HCT116 (cell line): ENCODE measurements at regions not wholly inside any gene's neighbourhood (a gene's known extent, or its start where the extent isn't known, plus 50 kb on each side); places are given as distances from the start of the nearest gene placed in this dataset.

Source experiments
- ATAC-seq: fragments of 200-7000 bp; cut with Tn5 transposase; 2 replicates; pipeline ENCODE4 v1.9.1; 2020; ENCODE audit warnings: mild to moderate bottlenecking, moderate library complexity
- BruUV-seq: library from RNA; stranded (reverse); fragments of 400-500 nt; replicated peaks from 2 replicates; lab custom pipeline; 2021; lab: Mats Ljungman, UMichigan
- CTCF ChIA-PET: fragments of 300-600 bp; sonication (Branson Sonifier 250); formaldehyde crosslinking; loops from one replicate; lab custom pipeline; 2021; ENCODE audit warnings: antibody characterized with exemption; lab: Charles Lee
- POLR2A ChIA-PET: fragments of 300-600, 350-600 bp; sonication (Branson Sonifier 250); formaldehyde crosslinking; loops from one replicate; lab custom pipeline; 2021; ENCODE audit warnings: antibody characterized with exemption; lab: Charles Lee
- RAD21 ChIA-PET, 2 experiments: fragments of 300-600 bp; sonication (Branson Sonifier 250); formaldehyde crosslinking; loops; one replicate each; lab custom pipeline; 2023; ENCODE audit warnings: low total read pairs in 2 of 2; ENCODE audit not compliant: uncharacterized antibody in 2 of 2, unreplicated experiment in 2 of 2, low non-redundant PET in 1 of 2; lab: Charles Lee
- DNase-seq: peaks from one replicate; pipeline ENCODE4 v3.0.0-alpha.2; 2010; ENCODE audit warnings: low read depth, low spot score
- H2AFZ ChIP-seq: fragments of 200-600 bp; shearing (Covaris generic), sonication (generic); 2 replicates; pipeline ENCODE4 v1.6.1; 2017; ENCODE audit warnings: low read depth, mixed run types, mixed read lengths, antibody characterized with exemption, low read length; ENCODE audit not compliant: poor library complexity, severe bottlenecking
- H3K27ac ChIP-seq: 2 replicates; pipeline ENCODE4 v1.5.1; 2012; ENCODE audit warnings: low read depth, low read length
- H3K27me3 ChIP-seq: fragments of 200-600 bp; sonication (generic); 2 replicates; pipeline ENCODE4 v1.6.1; 2016; ENCODE audit warnings: mixed run types, low read length, mixed read lengths; ENCODE audit not compliant: insufficient read depth
- H3K36me3 ChIP-seq, 2 experiments: fragments of 200-500 bp in 1 of 2; fragments of 200-600 bp in 1 of 2; sonication (Bioruptor generic) in 1 of 2; sonication (generic) in 1 of 2; 2 replicates each; pipeline versions ENCODE4 v1.5.1 to v1.6.1; 2014 to 2016; ENCODE audit warnings: low read length in 2 of 2, inconsistent platforms in 1 of 2, mixed read lengths in 1 of 2, mixed run types in 1 of 2; ENCODE audit not compliant: insufficient read depth in 2 of 2, control insufficient read depth in 1 of 2
- H3K4me1 ChIP-seq, 2 experiments: fragments of 200-600 bp in 1 of 2; sonication (generic) in 1 of 2; 2 replicates each; pipeline versions ENCODE4 v1.5.1 to v1.6.1; 2012 to 2017; ENCODE audit warnings: low read length in 2 of 2, inconsistent platforms in 1 of 2, mild to moderate bottlenecking in 1 of 2, mixed read lengths in 1 of 2, mixed run types in 1 of 2, moderate library complexity in 1 of 2; ENCODE audit not compliant: insufficient read depth in 2 of 2, control insufficient read depth in 1 of 2
- H3K4me2 ChIP-seq: fragments of 200-600 bp; sonication (generic); 2 replicates; pipeline ENCODE4 v1.6.1; 2017; ENCODE audit warnings: mixed run types, low read length, mixed read lengths
- H3K4me3 ChIP-seq, 2 experiments: fragments of 200-600 bp in 1 of 2; sonication (generic) in 1 of 2; replicated peaks in 1 of 2; 2 replicates each; pipeline ENCODE4 v1.5.1; 2011 to 2016; ENCODE audit warnings: low read length in 2 of 2, control low read depth in 1 of 2, low read depth in 1 of 2, mild to moderate bottlenecking in 1 of 2, mixed read lengths in 1 of 2, mixed run types in 1 of 2
- H3K79me2 ChIP-seq: fragments of 200-600 bp; sonication (generic); 2 replicates; pipeline ENCODE4 v1.6.1; 2017; ENCODE audit warnings: mild to moderate bottlenecking, mixed run types, low read length, moderate library complexity, mixed read lengths; ENCODE audit not compliant: insufficient read depth
- H3K9ac ChIP-seq: fragments of 200-600 bp; sonication (generic); 2 replicates; pipeline ENCODE4 v1.6.1; 2016; ENCODE audit warnings: low read length, mixed read lengths
- H3K9me2 ChIP-seq: fragments of 200-600 bp; sonication (generic), shearing (Covaris generic); 2 replicates; pipeline ENCODE4 v1.6.1; 2017; ENCODE audit warnings: mixed run types, mild to moderate bottlenecking, moderate library complexity; ENCODE audit not compliant: insufficient read depth
- H3K9me3 ChIP-seq, 2 experiments: fragments of 200-500 bp in 1 of 2; fragments of 200-600 bp in 1 of 2; sonication (Bioruptor generic) in 1 of 2; sonication (generic) in 1 of 2; 2 replicates each; pipeline ENCODE4 v1.6.1; 2014 to 2017; ENCODE audit warnings: low read length in 2 of 2, mixed read lengths in 2 of 2, inconsistent platforms in 1 of 2, low read depth in 1 of 2, mild to moderate bottlenecking in 1 of 2, mixed run types in 1 of 2, moderate library complexity in 1 of 2; ENCODE audit not compliant: control insufficient read depth in 1 of 2, insufficient read depth in 1 of 2
- H4K20me1 ChIP-seq: fragments of 200-600 bp; sonication (generic), shearing (Covaris generic); 2 replicates; pipeline ENCODE4 v1.6.1; 2017; ENCODE audit warnings: mixed run types, mild to moderate bottlenecking, moderate library complexity; ENCODE audit not compliant: insufficient read depth
- ATF3 ChIP-seq: IDR thresholded peaks from 2 replicates; pipeline ENCODE4 v1.6.1; 2012
- EGR1 ChIP-seq: IDR thresholded peaks from 2 replicates; pipeline ENCODE4 v1.6.1; 2012; ENCODE audit warnings: low read depth
- ELF1 ChIP-seq: IDR thresholded peaks from 2 replicates; pipeline ENCODE4 v1.6.1; 2012; ENCODE audit warnings: low read depth, borderline replicate concordance
- EZH2 ChIP-seq: fragments of 200-600 bp; sonication (generic); IDR thresholded peaks from 2 replicates; pipeline ENCODE4 v1.6.1; 2017; ENCODE audit warnings: antibody characterized with exemption, mixed run types
- EZH2phosphoT487 ChIP-seq: fragments of 200-600 bp; IDR thresholded peaks from 2 replicates; pipeline ENCODE4 v1.6.1; 2018; ENCODE audit warnings: antibody characterized with exemption, borderline replicate concordance
- JUND ChIP-seq: IDR thresholded peaks from 2 replicates; pipeline ENCODE4 v1.6.1; 2012
- MAX ChIP-seq: IDR thresholded peaks from 2 replicates; pipeline ENCODE4 v1.6.1; 2012
- POLR2A ChIP-seq: IDR thresholded peaks from 2 replicates; pipeline ENCODE4 v1.7.0; 2011; ENCODE audit warnings: borderline replicate concordance; ENCODE audit not compliant: insufficient read depth, insufficient read length; ENCODE audit errors: extremely low read depth
- POLR2AphosphoS5 ChIP-seq: IDR thresholded peaks from 2 replicates; pipeline ENCODE4 v1.6.1; 2011; ENCODE audit warnings: mild to moderate bottlenecking, low read depth, low read length, moderate library complexity
- RAD21 ChIP-seq: IDR thresholded peaks from 2 replicates; pipeline ENCODE4 v1.6.1; 2012; ENCODE audit warnings: low read depth, mild to moderate bottlenecking
- TCF7L2 ChIP-seq: IDR thresholded peaks from 2 replicates; pipeline ENCODE4 v1.7.0; 2011; ENCODE audit warnings: borderline replicate concordance, inconsistent platforms; ENCODE audit not compliant: insufficient read depth, insufficient read length; ENCODE audit errors: extremely low read depth
- YY1 ChIP-seq: IDR thresholded peaks from 2 replicates; pipeline ENCODE4 v1.6.1; 2011; ENCODE audit warnings: low read length, low read depth, moderate library complexity, mild to moderate bottlenecking; ENCODE audit not compliant: insufficient replicate concordance; ENCODE audit errors: extremely low read depth
- ZFX ChIP-seq: fragments of 450-650 bp; IDR thresholded peaks from 2 replicates; pipeline ENCODE4 v1.6.1; 2017
- intact Hi-C: fragments of 100-400 bp; cut with micrococcal nuclease; formaldehyde crosslinking; loops from 2 replicates; pipeline ENCODE4 v1.10.0; 2022

- ChIA-PET POLR2A (no interaction called here), CTCF (no interaction called here), RAD21 (no interaction called here)
- TF ChIP-seq JUND (no peak), RAD21 (no peak), POLR2A (no peak), TCF7L2 (no peak), YY1 (no peak), ELF1 (no peak), EZH2phosphoT487 (no peak), MAX (no peak), EZH2 (no peak), EGR1 (no peak), ATF3 (no peak)
- Histone ChIP-seq H3K79me2 (no peaks in the 10 kb centered on the region), H4K20me1 (no peaks in the 10 kb centered on the region), H3K9me3 (no peaks in the 10 kb centered on the region; a peak in 1 of 4 replicates), H3K27me3 (no peaks in the 10 kb centered on the region), H3K4me3 (no peak overlapping the region), H2AFZ (no peak overlapping the region), H3K36me3 (no peaks in the 10 kb centered on the region), H3K9me2 (no peaks in the 10 kb centered on the region), H3K4me1 (no peaks in the 10 kb centered on the region), H3K27ac (no peak overlapping the region), H3K4me2 (no peak overlapping the region), H3K9ac (no peak overlapping the region)
- intact Hi-C loops: no loop called here
- DNase-seq (no peak), ATAC-seq (no peak)
- BruUV-seq: no TSS peak
Observed at GRCh38 chr1:239999170-239999569, 92.5 kb upstream of the FMN2 start.

GRCh38 chr1:240000634-240001033, 91.0 kb upstream of the FMN2 start:
- H3K27ac ChIP-seq: no peak overlapping the region
- TF ChIP-seq ELF1: no peak
- no peak for TF ChIP-seq YY1
- no peak for TF ChIP-seq ATF3
- no peak for TF ChIP-seq POLR2AphosphoS5
- TF ChIP-seq ZFX: no peak
- TF ChIP-seq, all 23 proteins: peak for 0
- Histone ChIP-seq H4K20me1 (no peaks in the 10 kb centered on the region), H3K36me3 (no peaks in the 10 kb centered on the region), H3K9me3 (no peaks in the 10 kb centered on the region; a peak in 1 of 4 replicates), H3K4me2 (no peak overlapping the region), H2AFZ (no peak overlapping the region), H3K27me3 (no peaks in the 10 kb centered on the region), H3K4me1 (no peaks in the 10 kb centered on the region), H3K9ac (no peak overlapping the region), H3K79me2 (no peaks in the 10 kb centered on the region), H3K4me3 (no peak overlapping the region), H3K9me2 (no peaks in the 10 kb centered on the region)
- no peak for DNase-seq
- BruUV-seq: no TSS peak
- ChIA-PET RAD21 (no interaction called here), POLR2A (no interaction called here), CTCF (no interaction called here)
- ATAC-seq: no peak
- intact Hi-C loops: no loop called here
